ENCODE measurements at regions not wholly inside any gene's neighbourhood (a gene's known extent, or its start where the extent isn't known, plus 50 kb on each side); places are given as distances from the start of the nearest gene placed in this dataset.
"Not testable (repeated sequence)": the region's sequence is repeated elsewhere in the genome, so short reads cannot be mapped to it uniquely, and the experiment has no call there.

DNA sequence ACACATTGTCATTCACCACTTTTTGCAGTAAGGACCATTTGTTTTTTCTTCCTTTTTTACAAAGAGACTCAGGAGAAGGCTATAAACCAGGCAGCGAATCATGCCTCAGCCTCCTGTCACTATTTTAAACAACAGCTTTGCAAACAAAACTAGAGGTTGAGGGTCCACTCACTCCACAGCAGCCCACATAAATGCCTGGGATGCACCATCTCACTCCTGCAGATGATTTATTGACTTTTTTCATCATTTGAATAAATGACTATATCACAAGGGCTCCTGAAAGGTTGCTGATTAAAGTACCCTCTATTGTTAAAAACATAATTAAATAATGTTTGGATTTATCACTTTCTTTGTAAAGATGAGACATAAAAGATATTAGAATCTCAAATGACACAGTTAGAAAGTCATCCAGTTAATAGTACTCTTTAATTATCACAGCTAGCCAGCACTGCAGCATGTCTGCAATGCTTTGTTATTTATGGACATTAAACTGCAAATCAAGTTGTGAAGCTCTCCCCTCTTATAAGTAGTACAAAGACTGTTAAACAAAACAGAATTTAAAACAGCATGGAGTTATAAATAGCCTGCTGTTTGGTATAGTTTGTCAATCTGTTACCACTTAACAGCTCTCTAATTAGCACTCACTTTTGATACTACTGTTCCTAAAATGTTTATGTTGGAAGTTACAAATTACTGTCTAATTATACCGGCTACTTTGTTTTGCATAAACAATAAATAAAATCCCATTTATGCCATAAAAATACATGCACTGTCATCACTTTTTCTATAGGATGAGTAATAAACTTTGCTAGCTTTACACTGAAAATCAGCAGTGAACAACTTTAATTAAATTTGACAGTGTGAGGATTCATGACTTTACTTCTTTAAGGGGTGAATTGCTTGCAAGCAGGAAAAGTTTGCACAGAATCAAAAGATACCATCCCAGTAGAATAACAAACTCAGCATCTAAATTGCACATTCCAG lies 853.2 kb downstream of the UQCRFS1 start:
- 57 to 76% (median 67%) methylated on average over 2 of the region's 2 CpGs for WGBS, 3 donors

DNA sequence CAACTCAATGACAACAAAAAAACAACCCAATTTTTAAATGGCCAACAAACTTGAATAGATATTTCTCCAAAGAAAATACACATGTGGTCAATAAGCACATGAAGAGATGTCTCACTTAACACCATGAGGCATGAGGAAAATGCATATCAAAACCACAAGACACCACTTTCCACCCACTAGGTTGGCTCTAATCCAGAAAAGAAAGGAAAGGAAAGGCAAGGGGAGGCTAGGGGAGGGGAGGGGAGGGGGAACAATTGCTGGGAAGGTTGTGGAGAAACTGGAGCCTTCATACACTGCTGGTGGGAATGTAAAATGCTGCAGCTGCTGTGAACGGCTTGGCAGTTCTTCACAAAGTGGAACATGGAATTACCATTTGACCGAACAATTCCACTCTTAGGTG lies 854.3 kb downstream of the UQCRFS1 start:
- WGBS, 3 donors: 51 to 67% (median 54%) methylated on average over 2 of the region's 2 CpGs
- no peak overlapping the region for H3K27ac ChIP-seq (ENCODE audit: low read depth, low read length)

More for the DNA sequence above, 853.2 kb downstream of the UQCRFS1 start:
- H3K27ac ChIP-seq (ENCODE audit: low read depth, low read length): no peak overlapping the region

- no peak overlapping the region for H3K27ac ChIP-seq (ENCODE audit: low read depth, low read length)
- WGBS, 3 donors: 62 to 90% (median 89%) methylated on average over 3 of the region's 3 CpGs
These were observed 861.2 kb downstream of the UQCRFS1 start for GRCh38 chr19:28351761-28352160.

- not testable (repeated sequence) for H3K27ac ChIP-seq (ENCODE audit: low read depth, low read length)
- WGBS, 3 donors: 91 to 95% (median 91%) methylated on average over 6 of the region's 6 CpGs
These were observed 861.6 kb downstream of the UQCRFS1 start for GRCh38 chr19:28351321-28351720.

GRCh38 chr19:28350673-28351072 lies 862.3 kb downstream of the UQCRFS1 start:
- WGBS, 3 donors: 78 to 93% (median 80%) methylated on average over 5 of the region's 5 CpGs
- no peak overlapping the region for H3K27ac ChIP-seq (ENCODE audit: low read depth, low read length)

GRCh38 chr19:28350037-28350436 lies 862.9 kb downstream of the UQCRFS1 start:
- WGBS, 3 donors: 88 to 93% (median 90%) methylated on average over 4 of the region's 4 CpGs
- H3K27ac ChIP-seq (ENCODE audit: low read depth, low read length): no peak overlapping the region

GRCh38 chr19:28349604-28350003 lies 863.3 kb downstream of the UQCRFS1 start:
- WGBS, 3 donors: 51 to 67% (median 58%) methylated on average over 2 of the region's 2 CpGs
- H3K27ac ChIP-seq (ENCODE audit: low read depth, low read length): no peak overlapping the region

GRCh38 chr19:28345811-28346210 lies 867.1 kb downstream of the UQCRFS1 start:
- H3K27ac ChIP-seq (ENCODE audit: low read depth, low read length): no peak overlapping the region
- WGBS, 3 donors: 56 to 62% (median 58%) methylated on average over 3 of the region's 3 CpGs

GRCh38 chr19:28341810-28342350 lies 871.1 kb downstream of the UQCRFS1 start:
- no peak overlapping the region for H3K27ac ChIP-seq (ENCODE audit: low read depth, low read length)
- WGBS, 3 donors: 80 to 88% (median 83%) methylated on average over 5 of the region's 5 CpGs

DNA sequence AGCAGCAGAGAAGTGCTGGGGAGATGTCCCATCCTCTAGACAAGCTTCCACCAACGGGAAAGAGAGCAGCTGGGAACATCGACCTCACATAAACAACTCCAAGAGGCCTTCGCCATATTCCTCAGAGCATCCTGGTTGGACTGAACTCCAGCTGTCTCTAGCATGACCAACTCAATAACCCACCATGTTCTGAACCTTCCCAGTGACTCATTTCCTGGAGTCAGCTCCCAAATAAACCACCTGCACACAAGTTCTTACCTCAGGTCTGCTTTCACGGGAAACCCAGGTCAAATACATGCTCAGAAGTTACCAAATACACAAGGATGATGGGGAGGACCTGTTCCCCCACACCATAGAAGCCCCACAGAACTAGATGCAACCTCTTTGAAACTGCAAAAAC lies 878.5 kb downstream of the UQCRFS1 start:
- 57 to 73% (median 69%) methylated on average over 4 of the region's 4 CpGs for WGBS, 3 donors

DNA sequence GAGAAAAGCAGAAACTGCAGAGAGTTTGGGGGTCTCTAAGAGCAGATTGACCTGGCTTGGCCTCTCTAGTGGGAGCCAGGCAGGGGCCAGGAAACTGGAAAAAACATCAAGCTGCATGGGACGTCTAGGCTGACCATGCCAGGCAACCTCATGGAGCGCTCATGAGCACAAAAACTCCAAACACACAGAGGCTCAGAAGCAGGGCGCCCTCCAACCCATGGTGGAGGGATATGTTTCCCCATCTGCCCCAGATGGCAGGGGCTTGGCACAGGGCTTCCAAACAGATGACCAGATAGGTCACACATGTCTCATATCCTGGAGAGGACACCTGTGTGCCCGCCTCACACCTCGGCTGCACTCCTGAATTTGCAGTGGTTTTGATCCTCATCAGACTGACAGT lies 879.0 kb downstream of the UQCRFS1 start:
- no peak overlapping the region for H3K27ac ChIP-seq (ENCODE audit: low read depth, low read length)
- WGBS, 3 donors: 79 to 84% (median 81%) methylated on average over 5 of the region's 5 CpGs

More for the DNA sequence above, 878.5 kb downstream of the UQCRFS1 start:
- no peak overlapping the region for H3K27ac ChIP-seq (ENCODE audit: low read depth, low read length)

DNA sequence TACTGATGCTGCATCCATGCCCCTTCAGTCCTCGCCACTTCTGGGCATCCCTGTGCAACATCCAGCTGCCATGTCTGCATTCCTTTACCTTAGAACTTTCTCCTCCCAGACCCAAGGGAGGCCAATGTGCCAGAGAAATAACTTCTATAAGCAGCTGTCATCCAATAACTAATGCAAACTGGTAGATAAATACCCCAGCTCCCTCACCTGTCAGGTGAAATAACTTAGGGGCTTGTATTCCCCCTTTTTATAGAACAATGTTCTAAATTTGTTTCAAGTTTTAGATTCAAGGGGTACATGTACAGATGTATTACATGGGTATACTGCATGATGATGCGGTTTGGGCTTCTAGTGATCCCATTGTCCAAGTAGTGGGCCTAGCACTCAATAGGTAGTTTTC lies 880.1 kb downstream of the UQCRFS1 start:
- H3K27ac ChIP-seq (ENCODE audit: low read depth, low read length): no peak overlapping the region
- WGBS, 3 donors: 87 to 98% (median 89%) methylated on average over 2 of the region's 2 CpGs

GRCh38 chr19:28332351-28332750 lies 880.6 kb downstream of the UQCRFS1 start:
- 78 to 85% (median 81%) methylated on average over 3 of the region's 3 CpGs for WGBS, 3 donors
- no peak overlapping the region for H3K27ac ChIP-seq (ENCODE audit: low read depth, low read length)

DNA sequence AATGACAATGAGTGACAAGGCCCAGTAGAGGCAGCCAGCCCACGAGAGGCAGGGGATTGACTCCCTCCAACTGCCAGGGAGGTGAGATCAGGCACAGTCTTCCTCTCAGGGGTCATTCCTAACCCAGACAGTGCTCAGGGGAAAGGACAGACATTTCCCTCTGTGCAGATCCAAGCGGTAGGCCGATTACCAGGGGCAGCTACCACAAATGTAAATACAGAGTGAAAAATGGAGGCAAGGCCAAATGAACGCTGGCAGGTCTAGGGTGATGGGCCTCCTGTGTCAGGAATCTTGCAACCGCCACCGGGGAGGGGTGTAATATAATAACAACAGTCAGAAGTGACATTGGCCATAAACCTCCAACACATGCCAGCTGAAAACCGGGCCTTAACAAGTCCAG lies 881.4 kb downstream of the UQCRFS1 start:
- whole genome bisulfite sequencing, 3 donors: 58 to 63% (median 61%) methylated on average over 7 of the region's 7 CpGs
- H3K27ac ChIP-seq (ENCODE audit: low read depth, low read length): no peak overlapping the region

DNA sequence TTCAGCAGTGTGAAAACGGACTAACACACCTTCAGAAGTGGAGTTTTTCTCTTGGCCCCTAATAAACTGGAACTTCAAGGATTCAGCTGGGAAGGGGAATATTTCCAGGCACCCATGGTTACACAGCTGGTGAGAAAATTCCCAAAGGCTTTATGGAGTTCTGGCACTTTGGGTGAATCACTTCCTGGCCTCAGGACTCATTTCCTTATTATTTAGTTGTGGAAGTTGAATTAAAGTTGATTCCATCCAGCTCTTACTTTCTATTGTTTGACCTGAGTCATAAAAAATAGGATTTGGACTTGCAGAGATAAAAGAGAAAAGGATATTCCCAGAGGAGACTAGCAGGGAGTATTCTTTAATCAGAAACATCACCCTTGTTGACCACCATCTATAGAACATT lies 882.1 kb downstream of the UQCRFS1 start:
- 47 to 67% (median 61%) methylated on average over 1 of the region's 1 CpG for WGBS, 3 donors
- no peak overlapping the region for H3K27ac ChIP-seq (ENCODE audit: low read depth, low read length)

DNA sequence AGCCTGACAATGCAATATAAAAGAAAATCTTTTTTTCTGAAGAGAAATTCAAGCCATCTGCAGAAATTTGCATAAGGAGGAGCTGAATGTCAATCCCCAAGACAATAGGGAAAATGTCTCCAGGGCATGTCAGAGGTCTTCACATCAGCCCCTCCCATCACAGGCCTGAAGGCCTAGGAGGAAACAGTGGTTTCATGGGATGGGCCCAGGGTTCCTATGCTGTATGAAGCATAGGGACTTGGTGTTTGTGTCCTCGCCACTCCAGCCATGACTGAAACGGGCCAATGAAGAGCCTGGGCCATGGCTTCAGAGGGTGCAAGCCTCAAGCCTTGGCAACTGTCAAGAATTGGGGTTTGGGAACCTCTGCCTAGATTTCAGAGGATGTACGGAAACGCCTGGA lies 883.5 kb downstream of the UQCRFS1 start:
- H3K27ac ChIP-seq (ENCODE audit: low read depth, low read length): no peak overlapping the region
- WGBS, 3 donors: 59 to 73% (median 66%) methylated on average over 4 of the region's 4 CpGs

DNA sequence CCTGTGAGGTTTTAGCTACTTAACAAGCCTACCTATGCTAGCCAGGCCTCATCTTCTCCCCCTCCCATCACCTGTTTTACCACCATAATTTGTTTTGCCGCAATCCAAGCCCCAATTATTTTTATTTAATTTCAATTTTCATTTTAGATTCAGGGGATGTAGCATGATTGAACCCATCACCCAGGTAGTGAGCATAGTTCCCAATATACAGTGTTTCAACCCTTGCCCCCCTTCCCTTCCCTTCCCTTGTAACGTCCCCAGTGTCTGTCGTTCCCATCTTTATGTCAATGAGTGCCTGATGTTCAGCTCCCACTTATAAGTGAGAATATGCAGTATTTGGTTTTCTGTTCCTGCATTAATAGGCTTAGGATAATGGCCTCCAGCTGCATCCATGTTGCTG lies 885.0 kb downstream of the UQCRFS1 start:
- 59 to 81% (median 69%) methylated on average over 3 of the region's 3 CpGs for WGBS, 3 donors
- no peak overlapping the region for H3K27ac ChIP-seq (ENCODE audit: low read depth, low read length)

GRCh38 chr19:28326746-28327145 lies 886.2 kb downstream of the UQCRFS1 start:
- WGBS, 3 donors: 48 to 66% (median 52%) methylated on average over 4 of the region's 4 CpGs
- H3K27ac ChIP-seq (ENCODE audit: low read depth, low read length): no peak overlapping the region

GRCh38 chr19:28324275-28325060 lies 888.5 kb downstream of the UQCRFS1 start:
- WGBS, 3 donors: 63 to 75% (median 65%) methylated on average over 5 of the region's 5 CpGs
- no peak overlapping the region for H3K27ac ChIP-seq (ENCODE audit: low read depth, low read length)
